GM18507 (cell line): ENCODE measurements at regions not wholly inside any gene's neighbourhood (a gene's known extent, or its start where the extent isn't known, plus 50 kb on each side); places are given as distances from the start of the nearest gene placed in this dataset.

Experiments used
- DNase-seq: peaks from one replicate; pipeline ENCODE4 v3.0.0; 2011; ENCODE audit warnings: low read depth; ENCODE audit not compliant: insufficient read length; ENCODE audit errors: extremely low spot score
- FAIRE-seq: peaks from 2 replicates; lab custom pipeline; 2011; peaks lifted over from hg19 to GRCh38; lab: Jason Lieb, UNC

DNA sequence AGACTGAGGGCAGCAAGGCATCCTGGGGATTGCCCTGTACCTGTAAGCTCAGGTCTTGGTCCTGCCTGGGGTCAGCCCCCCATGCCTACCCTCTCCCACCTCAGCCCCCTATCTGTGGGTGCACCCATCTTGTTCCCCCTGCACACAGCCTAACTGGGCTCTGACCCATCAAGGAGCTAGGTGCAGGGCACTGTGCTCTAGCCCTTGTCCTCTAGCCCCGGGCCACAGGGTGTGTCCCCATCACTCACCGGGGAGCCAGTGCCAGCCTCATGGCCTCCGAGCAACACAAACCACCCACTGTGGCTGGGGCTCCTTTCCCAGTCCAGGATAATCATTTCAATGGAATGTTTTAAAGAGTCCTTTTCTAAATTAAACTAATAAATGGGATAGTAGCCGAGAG is 293.9 kb upstream of the PLET1 start:
- DNase-seq (no peak), FAIRE-seq (no peak)

DNA sequence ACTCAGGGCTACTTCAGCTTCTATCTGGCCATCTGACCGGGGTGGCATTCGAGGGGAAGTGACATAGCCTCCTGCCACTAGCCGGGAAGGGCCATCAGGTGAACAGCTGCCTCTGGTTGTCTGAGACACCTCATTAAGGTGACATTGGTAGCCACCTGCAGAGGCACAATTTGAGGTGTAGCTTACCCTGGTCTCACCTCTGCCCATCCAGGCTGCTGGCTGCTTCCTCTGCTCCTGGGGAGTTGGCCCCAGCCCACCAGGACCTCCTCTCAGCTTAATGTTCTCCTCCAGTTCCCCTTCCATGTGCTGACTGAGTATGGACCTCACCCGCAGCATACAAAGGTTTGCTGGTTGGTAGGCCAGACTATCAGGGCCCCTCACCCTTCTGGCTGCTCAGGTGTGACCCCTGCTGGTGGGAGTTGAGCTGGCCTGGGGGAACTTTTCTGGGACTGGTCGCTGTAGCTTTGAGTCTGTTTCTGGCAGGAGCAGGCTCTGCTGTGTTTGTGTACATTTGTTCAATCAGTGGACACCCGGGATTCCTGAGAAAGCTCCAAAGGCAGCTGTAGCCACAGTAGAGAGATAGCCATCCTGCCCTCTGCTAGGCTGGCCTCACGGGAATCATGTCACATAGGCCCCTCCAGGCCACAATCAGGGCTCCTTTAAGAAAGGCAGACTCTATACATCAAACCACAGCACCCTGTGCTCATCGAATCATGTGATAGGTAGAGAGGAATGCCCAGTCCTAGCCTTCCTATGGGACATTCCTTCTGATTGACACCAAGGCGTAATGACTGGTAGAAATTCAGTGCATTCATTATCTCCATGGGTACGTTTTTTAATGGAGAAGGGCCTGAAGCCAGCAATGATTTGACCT is 295.1 kb upstream of the PLET1 start:
- DNase-seq = no peak
- FAIRE-seq = peak; percentile 45

DNA sequence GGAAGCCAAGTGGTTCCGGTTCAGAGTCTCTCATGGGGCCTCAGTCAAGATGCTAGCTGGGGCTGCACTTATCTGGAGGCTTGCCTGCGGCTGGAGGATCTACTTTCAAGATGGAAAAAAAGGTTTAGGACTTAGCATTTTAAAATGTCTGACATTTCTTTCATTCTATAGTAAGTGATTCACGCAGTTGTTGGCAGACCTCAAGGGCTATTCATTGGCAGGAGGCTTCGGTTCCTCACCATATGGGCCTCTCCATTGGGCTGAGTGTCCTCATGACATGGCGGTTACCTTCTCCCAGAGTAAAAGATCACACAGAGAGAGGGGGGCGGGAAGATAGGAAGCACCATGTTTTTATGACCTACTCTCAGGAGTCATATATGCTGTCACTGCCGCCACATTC is 298.0 kb upstream of the PLET1 start:
- no peak for FAIRE-seq
- no peak for DNase-seq

DNA sequence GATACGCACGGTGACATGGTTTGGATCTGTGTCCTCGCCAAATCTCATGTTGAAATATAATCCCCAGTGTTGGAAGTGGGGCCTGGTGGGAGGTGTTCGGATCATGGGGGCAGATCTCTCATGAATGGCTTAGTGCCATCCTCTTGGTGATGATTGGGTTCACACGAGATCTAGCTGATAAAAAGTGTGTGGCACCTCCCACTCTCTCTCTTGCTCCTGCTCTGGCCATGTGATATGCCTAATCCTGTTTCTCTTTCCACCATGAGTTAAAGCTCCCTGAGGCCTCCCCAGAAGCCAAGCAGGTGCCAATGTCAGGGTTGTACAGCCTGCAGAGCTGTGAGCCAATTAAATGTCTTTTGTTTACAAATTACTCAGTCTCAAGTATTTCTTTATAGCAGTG is 303.1 kb upstream of the PLET1 start:
- no peak for FAIRE-seq
- DNase-seq = no peak

DNA sequence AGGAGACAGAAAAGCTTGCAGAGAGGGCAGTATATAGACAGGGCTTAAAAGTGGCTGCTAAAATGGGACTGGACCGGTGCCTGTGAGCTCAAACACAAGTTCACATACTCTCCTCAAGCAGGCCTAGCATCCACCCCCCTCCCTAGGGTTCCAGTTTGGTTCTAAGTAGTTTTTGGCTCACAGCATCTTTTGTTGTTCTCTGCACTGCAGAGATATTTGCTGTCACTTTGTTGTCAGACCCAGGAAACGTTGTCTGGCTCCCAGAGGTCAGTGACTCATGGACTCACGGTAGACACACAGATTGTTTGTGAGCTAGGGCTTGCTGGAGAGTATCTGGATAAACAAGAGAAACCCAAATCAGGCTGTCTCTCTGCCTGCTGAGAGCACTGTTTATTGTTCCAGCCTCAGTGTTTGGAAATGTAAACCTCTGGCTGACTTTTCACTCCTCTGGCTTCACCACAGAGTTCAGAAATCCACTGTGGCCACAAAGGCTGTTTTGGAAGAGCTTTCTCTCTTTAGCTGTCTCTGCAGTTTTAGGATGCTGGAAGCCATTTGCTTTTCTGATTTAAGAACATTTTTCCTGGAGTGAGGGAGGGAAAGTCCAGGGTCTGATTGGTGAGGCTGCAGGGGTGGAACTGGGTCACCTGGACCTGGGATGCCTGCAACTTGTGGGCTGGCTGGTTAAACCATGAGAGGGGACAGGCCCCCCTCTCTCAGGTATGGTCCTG is 303.7 kb upstream of the PLET1 start:
- FAIRE-seq = no peak
- no peak for DNase-seq

DNA sequence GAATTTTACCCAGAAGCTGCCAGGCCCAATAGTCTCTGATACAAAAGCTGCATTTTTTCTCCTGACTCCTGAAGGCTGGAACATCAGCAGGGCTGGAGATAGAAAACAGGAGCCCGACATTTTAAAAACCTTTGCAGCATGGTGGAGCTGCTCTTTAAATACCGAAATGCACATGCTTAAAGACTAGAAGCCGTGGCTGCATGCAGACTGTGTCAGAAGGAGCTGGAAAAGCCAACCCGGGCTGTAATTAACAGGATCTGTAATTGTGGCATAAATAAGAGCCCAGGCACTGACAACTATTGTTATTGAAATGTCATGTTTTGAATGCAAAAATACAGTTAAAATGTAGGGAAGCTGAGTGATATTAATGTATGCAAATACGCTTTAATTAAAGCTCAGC is 304.9 kb upstream of the PLET1 start:
- FAIRE-seq = no peak
- DNase-seq = no peak

DNA sequence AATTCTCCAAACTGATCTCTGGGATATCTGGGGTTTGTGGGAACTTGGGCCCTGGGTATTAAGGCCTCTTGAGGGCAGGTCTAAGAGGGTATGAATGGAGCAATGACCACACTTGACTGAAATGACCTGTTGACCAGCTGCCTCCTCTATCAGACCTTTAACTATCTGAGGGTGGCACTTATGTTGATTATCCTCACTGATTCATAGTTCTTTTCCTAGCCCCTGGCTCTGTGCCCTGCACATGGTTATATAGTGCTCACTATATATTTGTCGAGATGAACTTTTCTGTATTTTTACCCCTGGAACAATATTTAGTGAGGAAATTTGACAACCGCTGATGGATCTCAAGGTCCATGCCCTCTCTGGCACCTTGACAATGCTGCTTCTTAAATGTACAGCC is 305.5 kb upstream of the PLET1 start:
- FAIRE-seq (no peak), DNase-seq (no peak)

DNA sequence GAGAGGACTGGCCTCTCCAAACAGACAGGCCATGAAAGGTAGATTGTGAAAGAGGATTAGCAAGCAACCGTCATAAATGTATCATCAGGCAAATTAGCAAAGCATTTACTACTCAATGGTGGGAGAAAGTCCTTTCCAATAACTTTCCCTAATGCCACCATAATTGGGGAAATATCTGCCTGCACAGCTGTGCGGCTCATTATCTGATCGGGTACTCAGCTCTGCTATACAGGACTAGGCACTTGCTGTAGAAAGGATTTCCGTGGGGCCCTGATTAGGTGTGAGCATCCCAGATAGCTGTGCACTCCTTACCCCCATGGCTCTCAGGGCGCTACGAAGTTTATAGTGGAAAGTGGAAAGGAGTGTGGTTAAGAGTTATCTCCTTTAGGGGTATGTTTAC is 309.7 kb upstream of the PLET1 start:
- DNase-seq (no peak), FAIRE-seq (no peak)

DNA sequence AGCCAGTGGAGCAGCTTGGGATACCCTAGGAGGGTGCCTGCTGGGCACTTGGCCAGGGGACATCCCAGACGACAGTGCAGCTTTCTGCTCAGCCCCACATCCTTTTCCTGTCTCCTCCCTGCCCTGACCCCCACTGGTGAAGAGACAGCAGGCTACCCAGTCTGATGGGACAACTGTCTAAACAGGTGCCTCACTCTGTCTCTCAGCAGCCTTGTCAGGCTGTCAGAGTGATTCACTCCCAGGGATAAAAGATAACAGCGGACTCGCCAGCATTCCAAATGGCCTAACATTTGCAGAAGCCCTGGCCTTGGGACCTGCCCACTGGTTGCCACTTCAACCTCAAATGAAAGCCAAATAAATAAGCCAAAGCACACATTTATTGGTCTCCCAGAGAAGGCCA is 318.6 kb upstream of the PLET1 start:
- no peak for DNase-seq
- FAIRE-seq = no peak

DNA sequence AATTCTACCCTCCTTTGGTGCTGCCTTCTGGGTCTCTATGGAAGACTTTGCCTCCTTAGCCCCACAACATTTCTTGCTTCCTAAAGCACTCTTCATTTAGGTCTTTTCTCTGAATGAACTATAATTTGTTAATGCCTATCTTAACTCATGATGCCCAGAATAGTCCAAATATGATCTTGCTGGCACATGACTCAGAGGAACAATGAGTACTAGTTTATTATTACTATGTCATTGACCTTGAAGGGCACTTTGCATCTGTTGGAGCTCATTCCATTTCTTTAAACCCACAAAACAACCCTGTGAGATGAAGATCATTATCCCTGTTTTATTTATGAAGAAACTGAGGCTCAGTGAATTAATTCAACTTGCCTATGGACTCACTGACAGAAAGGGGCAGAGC is 320.2 kb upstream of the PLET1 start:
- no peak for DNase-seq
- no peak for FAIRE-seq

DNA sequence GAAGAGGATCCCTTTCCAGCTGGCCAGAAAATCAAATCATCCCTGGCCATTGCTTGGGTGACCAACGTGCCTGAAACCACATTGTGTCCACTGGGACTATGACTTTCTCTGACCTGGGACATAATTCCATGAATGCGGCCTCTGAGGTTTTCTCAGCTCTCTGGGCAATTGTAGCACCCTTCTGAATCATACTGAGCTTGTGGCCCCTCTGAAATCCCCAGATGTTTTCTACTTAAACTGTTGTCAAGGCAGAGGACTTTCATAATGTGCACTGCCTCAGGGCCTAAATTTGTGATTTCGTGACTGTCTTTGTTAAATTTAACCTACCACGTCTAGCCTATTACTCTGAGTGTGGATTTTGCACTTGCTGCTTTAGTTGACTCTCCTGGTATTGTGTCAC is 321.1 kb upstream of the PLET1 start:
- FAIRE-seq = peak; percentile 42
- DNase-seq = no peak

DNA sequence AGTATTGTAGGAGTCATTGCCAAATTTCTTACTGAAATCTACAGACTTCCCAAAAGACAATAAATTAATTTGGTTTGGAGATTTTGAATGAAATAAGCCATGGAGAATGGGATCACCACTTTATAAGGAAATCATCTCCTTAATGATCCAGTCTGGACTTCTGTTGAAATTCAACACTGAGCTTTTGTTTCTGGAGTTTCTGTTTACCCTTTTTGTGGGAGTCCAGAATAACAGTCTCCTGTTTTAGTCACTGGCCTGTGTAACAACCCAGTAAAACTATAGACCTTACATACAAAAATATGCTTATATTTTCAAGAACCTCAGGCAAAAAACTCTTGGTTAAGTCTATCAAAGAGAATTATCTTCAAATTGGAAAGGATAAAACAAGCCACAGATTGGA is 321.7 kb upstream of the PLET1 start:
- DNase-seq (no peak), FAIRE-seq (no peak)

DNA sequence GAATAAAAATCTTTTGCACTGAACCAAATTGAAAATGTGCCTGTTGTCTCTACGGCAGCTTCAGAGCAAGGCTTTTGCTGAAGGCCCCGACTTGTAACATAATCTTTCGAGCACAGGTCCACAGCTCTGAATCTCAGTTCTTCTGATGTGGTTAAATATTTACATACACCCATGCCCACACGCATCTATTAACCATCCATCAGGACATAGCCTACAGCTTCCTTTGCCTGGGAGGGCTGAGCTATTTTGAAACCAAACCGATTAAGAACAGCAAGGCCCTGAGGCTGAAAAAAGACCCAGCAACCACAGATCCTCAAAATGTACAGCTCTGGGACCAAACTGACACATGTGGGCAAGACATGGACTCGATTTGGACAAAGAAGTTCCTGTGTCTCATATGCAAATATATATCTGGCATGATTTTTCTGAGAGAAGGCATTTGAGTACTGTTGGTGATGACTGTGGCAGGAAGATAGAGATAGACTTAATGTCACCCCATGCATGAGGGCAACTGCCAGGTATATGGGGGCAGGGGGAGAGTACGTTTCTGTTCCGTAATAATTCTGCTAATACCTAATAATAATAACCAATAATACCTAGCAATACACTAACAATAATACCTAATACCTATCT is 322.7 kb upstream of the PLET1 start:
- FAIRE-seq = peak; percentile 97
- peak; percentile 33 for DNase-seq

DNA sequence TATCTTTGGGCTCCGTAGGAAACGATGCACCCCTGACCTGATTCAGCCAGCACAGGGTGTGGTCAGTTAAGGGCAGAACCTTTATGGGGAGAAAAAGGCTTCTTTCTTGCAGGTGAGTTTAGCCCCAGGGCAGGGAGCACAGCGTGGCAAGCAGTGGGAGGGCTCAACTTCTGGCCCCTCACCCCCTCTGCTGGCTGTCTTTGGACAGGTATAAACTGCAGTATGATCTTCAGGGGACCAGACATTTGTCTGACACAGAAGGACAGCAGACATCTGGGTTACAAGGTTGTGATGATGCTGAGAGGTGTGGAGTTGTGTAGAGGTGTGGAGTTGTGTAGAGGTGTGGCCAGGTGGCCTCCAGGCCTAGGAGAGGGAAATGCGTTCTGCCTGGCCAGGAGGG is 324.0 kb upstream of the PLET1 start:
- DNase-seq (no peak), FAIRE-seq (peak; percentile 35)

DNA sequence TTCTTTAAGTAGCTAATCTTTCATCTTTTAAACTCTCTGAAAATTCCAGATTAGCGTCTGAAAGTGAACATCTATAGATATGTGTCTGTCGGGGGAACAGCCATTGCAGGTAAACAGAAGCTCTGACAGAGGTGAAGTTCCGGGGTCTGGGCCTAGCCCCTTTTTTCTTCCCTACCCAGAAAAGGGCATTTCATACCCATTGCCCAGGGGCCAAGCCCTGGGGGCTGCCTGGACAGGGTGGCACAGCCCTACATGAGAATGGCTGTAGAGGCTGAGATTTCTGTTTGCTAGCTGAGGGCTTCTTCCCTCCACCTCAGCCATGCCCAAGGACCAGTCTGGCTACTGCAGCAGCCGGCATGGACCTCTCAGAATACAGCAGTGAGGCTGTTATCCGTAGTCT is 327.0 kb upstream of the PLET1 start:
- DNase-seq (no peak), FAIRE-seq (no peak)

DNA sequence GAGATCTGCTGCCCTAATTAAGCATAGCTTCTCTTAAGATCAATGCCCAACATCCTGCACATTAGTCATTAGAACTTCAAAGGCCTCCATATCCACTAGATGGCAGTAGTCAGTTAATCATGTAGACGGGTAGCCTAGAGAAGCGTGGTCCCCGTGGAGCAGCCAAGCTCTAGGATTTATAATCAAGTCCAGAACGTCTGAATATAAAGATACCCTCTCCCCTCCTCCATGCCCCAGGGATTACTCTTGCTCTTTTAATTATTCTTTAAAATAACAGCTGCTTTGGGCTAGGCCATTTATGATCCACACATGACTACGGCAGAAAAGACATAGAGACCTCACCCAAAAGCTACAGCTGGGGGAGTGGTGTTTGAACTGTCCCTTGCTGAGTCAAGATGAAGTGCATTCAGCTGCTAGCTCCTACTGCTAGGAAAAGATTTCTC is 327.6 kb upstream of the PLET1 start:
- FAIRE-seq (peak; percentile 85), DNase-seq (no peak)

DNA sequence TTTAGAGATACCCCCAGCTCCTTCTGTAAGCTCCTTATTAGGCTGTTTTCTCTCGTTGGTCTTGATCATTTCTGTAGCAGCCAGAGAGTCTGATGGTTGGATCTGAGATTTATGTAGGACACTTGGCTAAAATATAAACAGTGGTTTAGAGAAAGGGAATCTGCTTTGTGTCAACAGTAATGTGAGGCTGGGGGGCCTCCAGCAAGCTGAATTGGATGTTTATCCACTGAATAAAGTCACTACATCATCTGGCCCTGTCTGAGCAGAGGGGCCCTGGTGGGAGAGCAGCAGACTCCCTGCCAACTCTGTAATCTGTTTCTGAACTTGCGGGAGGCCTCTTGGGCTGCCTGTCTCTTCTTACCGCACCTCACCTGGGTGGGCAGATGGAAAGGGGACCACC is 328.5 kb upstream of the PLET1 start:
- FAIRE-seq (no peak), DNase-seq (no peak)

DNA sequence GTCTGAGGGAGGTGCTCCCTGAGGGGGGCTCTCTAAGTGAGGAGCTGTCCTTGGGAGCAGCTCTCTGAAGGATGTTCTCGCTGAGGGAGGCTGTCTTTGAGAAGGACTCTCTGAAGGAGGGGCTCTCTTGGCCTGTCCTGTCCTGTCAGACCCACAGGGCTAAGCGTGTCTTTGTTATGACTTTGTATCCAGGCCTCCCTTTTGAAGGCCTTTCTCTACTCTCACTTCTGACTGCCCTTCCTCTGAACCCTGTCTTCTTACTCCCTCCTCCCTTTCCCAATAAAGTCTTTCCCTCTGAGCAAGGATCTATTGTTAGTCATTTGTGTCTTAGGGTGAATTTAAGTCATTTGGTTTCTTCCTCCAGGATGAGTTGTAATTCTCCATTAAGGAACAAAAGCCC is 330.1 kb upstream of the PLET1 start:
- no peak for FAIRE-seq
- DNase-seq = no peak

DNA sequence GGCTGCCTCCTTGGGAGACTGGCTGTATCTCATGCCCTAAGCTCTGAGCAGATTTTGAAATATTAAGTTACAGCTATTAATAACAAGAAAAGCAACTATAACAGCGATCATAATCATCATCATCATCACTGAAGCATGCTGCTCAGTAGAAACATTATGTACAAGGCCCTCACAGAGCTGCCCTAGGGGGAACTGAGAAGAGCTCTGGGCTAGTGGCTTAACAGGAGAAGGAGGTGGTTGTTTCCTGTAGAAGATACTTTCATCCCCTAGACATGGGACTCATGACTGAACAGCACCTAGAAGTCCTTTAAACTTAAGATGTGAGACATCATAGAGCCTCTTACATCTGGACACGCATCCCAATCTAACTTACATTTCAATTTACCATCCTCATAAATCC is 332.8 kb upstream of the PLET1 start:
- DNase-seq (no peak), FAIRE-seq (no peak)

DNA sequence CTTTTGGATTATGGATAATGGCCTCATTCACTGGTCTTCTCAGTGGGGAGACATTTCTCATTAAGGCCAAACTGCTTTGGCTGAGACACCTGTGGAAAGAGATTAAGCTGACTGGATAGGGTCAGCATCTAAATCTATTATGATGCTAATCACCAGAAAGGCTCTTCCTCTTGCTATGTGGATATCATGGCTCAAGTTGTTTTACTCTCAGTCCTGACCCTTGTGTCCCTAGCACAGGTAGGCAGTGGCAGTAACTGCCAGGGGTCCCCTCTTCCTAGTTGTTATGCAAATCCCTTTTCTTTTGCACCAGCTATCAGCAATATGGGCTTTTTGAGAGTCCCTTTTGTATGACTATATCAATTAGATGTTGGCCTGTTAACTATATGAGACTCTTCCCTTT is 335.7 kb upstream of the PLET1 start:
- FAIRE-seq = no peak

More for the DNA sequence above, 335.7 kb upstream of the PLET1 start:
- DNase-seq = no peak
